DMS114 treated with DMSO at 0.1 percent for 48 hours (cell line): ENCODE measurements at regions not wholly inside any gene's neighbourhood (a gene's known extent, or its start where the extent isn't known, plus 50 kb on each side); places are given as distances from the start of the nearest gene placed in this dataset.
"Not testable (repeated sequence)": the region's sequence is repeated elsewhere in the genome, so short reads cannot be mapped to it uniquely, and the experiment has no call there.

Experiments
- DNase-seq: peaks from one replicate; lab custom pipeline; 2025; ENCODE audit not compliant: unreplicated experiment; lab: John Stamatoyannopoulos, UW

- DNase-seq = no peak
These were observed 229.1 kb upstream of the JARID2 start for GRCh38 chr6:15016813-15017212.

- no peak for DNase-seq
These were observed 228.6 kb upstream of the JARID2 start for GRCh38 chr6:15017261-15017660.

DNA sequence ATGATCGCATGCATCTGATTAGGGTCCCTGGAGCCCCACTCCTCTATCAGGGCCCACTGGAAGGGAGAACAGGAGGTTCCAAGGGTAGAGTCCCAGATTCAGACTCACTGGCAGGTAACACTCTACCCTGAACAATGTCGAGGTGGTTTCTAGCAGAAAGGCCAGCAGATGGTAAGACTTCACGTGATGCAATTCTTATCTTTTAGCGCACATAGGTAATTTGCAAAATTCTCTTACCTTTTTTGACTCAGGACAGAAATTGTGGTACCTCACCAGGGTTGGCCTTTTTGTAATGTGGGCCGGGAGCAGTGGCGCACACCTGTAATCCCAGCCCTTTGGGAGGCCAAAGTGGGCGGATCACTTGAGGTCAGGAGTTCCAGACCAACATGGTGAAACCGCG, 228.1 kb upstream of the JARID2 start:
- DNase-seq = no peak

- DNase-seq = no peak
These were observed 225.6 kb upstream of the JARID2 start for GRCh38 chr6:15020119-15020770.

DNA sequence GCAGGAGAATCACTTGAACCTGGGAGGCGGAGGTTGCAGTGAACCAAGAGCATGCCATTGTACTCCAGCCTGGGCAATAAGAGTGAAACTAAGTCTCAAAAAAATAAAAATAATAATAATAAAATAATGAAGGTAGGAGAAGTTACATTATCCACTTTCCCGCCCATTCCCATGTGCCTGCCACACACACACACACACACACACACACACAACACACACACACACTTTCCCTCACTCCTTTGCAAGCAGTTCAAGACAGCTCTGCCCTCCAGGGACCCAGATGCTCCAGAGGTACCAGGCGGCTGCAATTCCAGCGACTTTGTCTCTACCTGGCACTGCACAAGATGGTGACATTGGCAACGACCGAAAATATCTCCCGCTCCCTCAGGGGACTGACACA, 224.8 kb upstream of the JARID2 start:
- no peak for DNase-seq

DNA sequence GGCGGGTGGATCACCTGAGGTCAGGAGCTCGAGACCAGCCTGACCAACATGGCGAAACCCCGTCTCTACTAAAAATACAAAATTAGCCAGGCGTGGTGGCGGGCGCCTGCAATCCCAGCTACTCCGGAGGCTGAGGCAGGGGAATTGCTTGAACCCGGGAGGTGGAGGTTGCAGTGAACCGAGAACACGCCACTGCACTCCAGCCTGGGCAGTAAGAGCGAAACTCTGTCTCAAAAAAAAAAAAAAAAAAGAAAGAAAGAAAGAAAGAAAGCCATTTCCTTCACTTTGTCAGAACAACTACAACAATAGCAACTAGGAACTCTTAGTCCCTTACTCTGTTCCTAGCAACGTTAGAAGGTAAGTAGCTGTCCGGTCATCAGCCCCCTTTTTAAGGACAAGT, 222.9 kb upstream of the JARID2 start:
- DNase-seq = not testable (repeated sequence)

- no peak for DNase-seq
These were observed 222.4 kb upstream of the JARID2 start for GRCh38 chr6:15023448-15023847.

DNA sequence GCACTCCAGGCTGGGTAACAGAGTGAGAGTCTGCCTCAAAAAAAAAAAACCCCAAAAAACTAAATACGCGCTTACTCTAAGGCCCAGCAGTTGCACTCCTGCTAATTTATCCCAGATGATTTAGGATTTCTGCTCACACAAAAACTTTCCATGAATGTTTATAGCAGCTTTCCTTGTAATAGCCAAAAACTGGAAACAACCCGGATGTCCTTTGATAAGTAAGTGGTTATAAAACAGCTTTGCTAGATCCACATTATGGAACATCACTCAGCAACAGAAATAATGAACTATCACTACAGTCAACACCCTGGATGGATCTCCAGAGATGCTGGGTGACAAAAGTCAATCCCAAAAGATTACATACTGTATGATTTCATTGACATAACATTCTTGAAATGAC, 220.4 kb upstream of the JARID2 start:
- no peak for DNase-seq

DNA sequence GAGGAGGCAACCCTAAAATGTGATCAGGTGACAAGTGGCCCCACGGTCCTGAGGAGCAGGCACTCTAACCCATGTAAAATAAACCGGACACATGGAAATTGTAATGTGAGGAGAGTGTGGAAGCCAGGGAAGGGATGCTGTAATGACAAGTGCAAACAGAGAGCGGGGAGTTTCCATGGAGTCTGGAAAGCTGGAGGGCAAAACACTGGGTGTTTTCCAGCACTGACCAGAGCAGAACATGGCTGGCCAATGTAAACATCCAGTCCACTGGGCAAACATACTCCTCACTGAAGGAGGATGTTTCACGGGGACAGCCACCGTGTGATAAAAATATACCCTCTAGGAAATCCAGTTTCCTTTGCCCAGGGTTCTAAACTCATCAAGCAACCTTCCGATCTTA, 219.0 kb upstream of the JARID2 start:
- no peak for DNase-seq

- no peak for DNase-seq
These were observed 218.4 kb upstream of the JARID2 start for GRCh38 chr6:15027472-15027871.

DNA sequence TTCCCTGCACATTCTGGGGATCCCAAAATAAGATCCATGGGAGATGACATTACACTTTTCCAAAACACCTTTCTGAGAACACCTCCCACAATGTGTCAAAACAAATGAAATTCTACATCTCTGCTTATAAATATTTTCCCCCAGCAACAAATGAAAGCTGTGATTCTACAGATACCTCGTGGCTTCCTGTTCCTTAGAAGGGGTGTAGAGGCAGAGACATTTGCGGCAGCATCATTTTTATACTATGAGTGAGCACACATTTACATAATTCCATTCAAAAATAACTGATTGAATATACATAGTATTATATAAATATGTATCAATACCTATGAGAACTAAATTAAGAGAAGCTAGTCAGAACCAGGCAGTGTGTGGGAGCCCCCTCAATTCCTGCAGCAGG, 213.9 kb upstream of the JARID2 start:
- no peak for DNase-seq

GRCh38 chr6:15033850-15034203, 212.0 kb upstream of the JARID2 start:
- DNase-seq = no peak

DNA sequence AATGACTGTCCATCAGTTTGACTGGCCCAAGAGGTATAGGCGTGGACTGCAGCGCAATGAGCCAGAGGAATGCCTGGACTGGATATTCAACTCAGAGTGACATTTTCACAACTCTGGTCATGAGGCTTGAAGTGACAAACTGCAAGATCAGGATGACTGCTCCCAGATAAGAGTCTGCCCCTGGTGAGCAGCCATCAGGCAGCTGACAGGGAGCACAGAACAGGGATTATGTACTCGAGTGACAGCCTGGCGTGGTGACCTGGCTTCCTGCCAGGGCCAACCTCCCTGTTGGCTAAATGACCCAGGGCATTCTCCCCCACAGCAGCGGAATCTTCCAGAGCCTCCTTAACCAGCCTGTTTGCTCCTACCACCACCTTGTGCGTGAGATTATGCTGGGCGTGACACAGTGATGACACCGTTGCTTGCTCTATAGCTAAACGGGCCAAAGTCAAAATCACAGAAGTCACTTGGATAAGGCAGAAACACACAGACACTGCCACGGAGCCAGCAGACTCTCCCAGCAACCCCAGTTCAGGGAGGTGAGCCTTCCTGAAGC, 209.1 kb upstream of the JARID2 start:
- no peak for DNase-seq

GRCh38 chr6:15037253-15037652, 208.6 kb upstream of the JARID2 start:
- DNase-seq = no peak

- DNase-seq = no peak
These were observed 207.7 kb upstream of the JARID2 start for GRCh38 chr6:15038013-15038791.

DNA sequence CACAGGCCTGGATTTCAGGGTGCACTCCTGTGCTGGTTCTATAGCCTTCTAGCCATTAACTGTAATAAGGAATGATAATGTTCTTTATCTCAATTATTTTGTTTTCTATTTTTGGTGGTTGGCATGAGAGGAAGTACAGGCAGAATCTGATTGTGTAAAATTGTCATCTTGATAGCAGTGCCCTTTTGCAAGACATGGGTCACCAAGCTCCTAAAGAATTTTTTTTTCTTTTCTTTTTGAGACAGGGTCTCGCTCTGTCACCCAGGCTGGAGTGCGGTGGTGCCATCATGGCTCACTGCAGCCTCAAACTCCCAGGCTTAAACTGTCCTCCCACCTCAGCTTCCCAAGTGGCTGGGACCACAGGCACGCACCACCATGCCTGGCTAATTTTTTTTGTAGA, 206.7 kb upstream of the JARID2 start:
- no peak for DNase-seq

DNA sequence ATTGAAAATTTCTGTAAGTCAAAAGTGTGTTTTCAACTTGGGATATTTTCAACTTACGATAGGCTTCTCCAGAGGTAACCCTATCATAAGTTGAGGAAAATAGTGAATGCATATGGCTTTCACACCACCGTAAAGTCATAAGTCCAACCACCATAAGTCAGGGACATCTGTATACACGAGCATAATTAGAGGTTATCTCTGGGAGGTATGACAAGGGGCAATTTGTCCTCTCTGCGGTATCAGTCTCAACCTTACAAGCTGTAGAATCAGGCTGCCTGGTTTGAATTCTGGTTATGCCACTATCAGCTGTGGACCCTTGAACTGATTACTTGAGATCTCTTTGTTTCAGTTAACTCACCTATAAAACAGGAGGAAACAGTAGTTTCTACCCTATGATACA, 202.9 kb upstream of the JARID2 start:
- DNase-seq = no peak

GRCh38 chr6:15044146-15044882, 201.6 kb upstream of the JARID2 start:
- DNase-seq = no peak

DNA sequence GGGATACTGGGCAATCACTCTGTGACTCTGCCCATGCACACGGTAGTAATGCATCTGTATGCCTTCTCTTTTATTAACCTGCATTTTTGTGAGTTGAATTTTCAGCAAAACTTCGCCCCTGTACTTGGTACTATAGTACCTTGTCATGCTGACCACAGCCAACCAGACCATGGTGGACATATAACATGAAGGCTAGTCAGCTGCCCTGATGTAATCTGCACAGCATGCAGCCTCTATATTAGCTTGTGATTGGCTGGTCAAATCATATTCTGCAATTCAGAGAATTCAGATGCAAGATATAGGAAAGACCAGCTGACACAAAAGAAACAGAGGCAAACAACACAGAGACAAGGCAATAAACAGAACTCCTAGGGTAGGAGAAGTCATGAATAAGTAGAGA, 200.9 kb upstream of the JARID2 start:
- DNase-seq = no peak

DNA sequence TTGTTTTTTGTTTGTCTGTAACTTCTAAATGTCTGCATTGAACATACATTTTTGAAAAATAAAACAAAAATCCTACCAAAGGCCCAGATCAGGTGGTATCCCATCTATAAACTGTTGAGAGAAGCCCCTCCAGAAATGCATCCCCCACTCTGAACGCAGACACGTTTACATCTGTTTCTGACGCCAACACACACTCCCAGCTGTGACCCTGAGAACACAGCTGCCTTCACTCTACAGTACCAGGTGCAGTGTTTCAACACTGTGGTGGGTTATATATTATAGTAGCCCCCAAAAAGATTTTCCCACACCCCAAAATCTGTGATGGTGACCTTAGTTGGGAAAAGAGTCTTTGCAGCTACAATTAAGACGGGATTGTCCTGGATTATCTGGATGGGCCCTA, 199.1 kb upstream of the JARID2 start:
- no peak for DNase-seq

DNA sequence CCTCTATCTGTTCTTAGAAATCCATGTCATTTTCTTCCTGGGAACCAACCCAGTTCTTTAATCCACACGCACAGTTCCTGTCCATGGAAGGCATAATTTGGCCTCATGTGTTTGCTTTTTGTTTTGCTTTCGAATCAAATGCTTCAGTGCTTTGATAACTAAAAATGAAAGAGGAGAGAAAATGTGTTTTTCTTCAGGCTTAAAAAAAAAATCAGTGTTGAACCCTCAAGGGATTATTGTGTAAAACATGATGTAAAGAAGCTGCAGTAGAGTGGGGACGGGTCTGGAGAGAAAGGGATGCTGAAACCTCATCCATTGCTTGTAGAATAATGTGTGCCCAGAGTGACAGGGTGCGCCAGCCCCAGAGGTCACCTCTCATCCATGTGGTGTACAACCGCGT, 197.5 kb upstream of the JARID2 start:
- DNase-seq = no peak
